ENCODE measurements at regions not wholly inside any gene's neighbourhood (a gene's known extent, or its start where the extent isn't known, plus 50 kb on each side); places are given as distances from the start of the nearest gene placed in this dataset.

GRCh38 chr1:182215764-182216163 is 154.3 kb upstream of the ZNF648 start:
- TF ChIP-seq, protein P1, sequence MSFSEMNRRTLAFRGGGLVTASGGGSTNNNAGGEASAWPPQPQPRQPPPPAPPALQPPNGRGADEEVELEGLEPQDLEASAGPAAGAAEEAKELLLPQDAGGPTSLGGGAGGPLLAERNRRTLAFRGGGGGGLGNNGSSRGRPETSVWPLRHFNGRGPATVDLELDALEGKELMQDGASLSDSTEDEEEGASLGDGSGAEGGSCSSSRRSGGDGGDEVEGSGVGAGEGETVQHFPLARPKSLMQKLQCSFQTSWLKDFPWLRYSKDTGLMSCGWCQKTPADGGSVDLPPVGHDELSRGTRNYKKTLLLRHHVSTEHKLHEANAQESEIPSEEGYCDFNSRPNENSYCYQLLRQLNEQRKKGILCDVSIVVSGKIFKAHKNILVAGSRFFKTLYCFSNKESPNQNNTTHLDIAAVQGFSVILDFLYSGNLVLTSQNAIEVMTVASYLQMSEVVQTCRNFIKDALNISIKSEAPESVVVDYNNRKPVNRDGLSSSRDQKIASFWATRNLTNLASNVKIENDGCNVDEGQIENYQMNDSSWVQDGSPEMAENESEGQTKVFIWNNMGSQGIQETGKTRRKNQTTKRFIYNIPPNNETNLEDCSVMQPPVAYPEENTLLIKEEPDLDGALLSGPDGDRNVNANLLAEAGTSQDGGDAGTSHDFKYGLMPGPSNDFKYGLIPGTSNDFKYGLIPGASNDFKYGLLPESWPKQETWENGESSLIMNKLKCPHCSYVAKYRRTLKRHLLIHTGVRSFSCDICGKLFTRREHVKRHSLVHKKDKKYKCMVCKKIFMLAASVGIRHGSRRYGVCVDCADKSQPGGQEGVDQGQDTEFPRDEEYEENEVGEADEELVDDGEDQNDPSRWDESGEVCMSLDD (tag by site-specific recombination; IDR thresholded peaks at IDR 0.05), result no peak
- TF ChIP-seq, protein P2, sequence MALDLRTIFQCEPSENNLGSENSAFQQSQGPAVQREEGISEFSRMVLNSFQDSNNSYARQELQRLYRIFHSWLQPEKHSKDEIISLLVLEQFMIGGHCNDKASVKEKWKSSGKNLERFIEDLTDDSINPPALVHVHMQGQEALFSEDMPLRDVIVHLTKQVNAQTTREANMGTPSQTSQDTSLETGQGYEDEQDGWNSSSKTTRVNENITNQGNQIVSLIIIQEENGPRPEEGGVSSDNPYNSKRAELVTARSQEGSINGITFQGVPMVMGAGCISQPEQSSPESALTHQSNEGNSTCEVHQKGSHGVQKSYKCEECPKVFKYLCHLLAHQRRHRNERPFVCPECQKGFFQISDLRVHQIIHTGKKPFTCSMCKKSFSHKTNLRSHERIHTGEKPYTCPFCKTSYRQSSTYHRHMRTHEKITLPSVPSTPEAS (tag by site-specific recombination; IDR thresholded peaks at IDR 0.05), result no peak
- no peak for TF ChIP-seq TRIM28 (IDR thresholded peaks at IDR 0.05; ENCODE audit: borderline replicate concordance, low read length)
- no peak for TF ChIP-seq ZNF501 (tag by site-specific recombination; IDR thresholded peaks at IDR 0.05)
- TF ChIP-seq, protein P3, sequence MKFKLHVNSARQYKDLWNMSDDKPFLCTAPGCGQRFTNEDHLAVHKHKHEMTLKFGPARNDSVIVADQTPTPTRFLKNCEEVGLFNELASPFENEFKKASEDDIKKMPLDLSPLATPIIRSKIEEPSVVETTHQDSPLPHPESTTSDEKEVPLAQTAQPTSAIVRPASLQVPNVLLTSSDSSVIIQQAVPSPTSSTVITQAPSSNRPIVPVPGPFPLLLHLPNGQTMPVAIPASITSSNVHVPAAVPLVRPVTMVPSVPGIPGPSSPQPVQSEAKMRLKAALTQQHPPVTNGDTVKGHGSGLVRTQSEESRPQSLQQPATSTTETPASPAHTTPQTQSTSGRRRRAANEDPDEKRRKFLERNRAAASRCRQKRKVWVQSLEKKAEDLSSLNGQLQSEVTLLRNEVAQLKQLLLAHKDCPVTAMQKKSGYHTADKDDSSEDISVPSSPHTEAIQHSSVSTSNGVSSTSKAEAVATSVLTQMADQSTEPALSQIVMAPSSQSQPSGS (tag by site-specific recombination; IDR thresholded peaks at IDR 0.05; ENCODE audit: low read depth), result no peak
- TF ChIP-seq ZNF394 (tag by site-specific recombination; IDR thresholded peaks at IDR 0.05; ENCODE audit: borderline replicate concordance), result no peak
- no peak for TF ChIP-seq ELK4 (IDR thresholded peaks at IDR 0.05; ENCODE audit: borderline replicate concordance, low read depth, low read length)
- no peak for TF ChIP-seq ZNF555 (tag by site-specific recombination; conservative IDR thresholded peaks at IDR 0.05)
- no peak for TF ChIP-seq ZNF169 (tag by site-specific recombination; IDR thresholded peaks at IDR 0.05)
- TF ChIP-seq PATZ1 (tag by site-specific recombination; IDR thresholded peaks at IDR 0.05), result no peak
- no peak for TF ChIP-seq ZNF23 (tag by site-specific recombination; IDR thresholded peaks at IDR 0.05; ENCODE audit: borderline replicate concordance)
- TF ChIP-seq, protein P4, sequence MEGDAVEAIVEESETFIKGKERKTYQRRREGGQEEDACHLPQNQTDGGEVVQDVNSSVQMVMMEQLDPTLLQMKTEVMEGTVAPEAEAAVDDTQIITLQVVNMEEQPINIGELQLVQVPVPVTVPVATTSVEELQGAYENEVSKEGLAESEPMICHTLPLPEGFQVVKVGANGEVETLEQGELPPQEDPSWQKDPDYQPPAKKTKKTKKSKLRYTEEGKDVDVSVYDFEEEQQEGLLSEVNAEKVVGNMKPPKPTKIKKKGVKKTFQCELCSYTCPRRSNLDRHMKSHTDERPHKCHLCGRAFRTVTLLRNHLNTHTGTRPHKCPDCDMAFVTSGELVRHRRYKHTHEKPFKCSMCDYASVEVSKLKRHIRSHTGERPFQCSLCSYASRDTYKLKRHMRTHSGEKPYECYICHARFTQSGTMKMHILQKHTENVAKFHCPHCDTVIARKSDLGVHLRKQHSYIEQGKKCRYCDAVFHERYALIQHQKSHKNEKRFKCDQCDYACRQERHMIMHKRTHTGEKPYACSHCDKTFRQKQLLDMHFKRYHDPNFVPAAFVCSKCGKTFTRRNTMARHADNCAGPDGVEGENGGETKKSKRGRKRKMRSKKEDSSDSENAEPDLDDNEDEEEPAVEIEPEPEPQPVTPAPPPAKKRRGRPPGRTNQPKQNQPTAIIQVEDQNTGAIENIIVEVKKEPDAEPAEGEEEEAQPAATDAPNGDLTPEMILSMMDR (tag by site-specific recombination; IDR thresholded peaks at IDR 0.05), result no peak
- TF ChIP-seq ZNF184 (tag by site-specific recombination; IDR thresholded peaks at IDR 0.05), result no peak
- no peak for TF ChIP-seq ZBTB1 (tag by site-specific recombination; IDR thresholded peaks at IDR 0.05)
- no peak for TF ChIP-seq ZBTB17 (tag by site-specific recombination; IDR thresholded peaks at IDR 0.05)
- no peak for TF ChIP-seq ZNF266 (tag by site-specific recombination; IDR thresholded peaks at IDR 0.05; ENCODE audit: low read depth)
- TF ChIP-seq, protein P5, sequence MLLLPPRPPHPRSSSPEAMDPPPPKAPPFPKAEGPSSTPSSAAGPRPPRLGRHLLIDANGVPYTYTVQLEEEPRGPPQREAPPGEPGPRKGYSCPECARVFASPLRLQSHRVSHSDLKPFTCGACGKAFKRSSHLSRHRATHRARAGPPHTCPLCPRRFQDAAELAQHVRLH (tag by site-specific recombination; IDR thresholded peaks at IDR 0.05), result no peak
- H3K4me3 ChIP-seq (ENCODE audit: low read depth, low read length), result no peak overlapping the region
- no peaks in the 10 kb centered on the region for H3K9me3 ChIP-seq (ENCODE audit: control insufficient read depth, insufficient read depth, low read depth, low read length)
- no peaks in the 10 kb centered on the region for H3K4me1 ChIP-seq (ENCODE audit: control insufficient read depth, insufficient read depth, low read length)
- ChIA-PET POLR2A (no interaction called here), CTCF (interaction anchor here (1.0 kb wide), 1 partner anchor 17 kb away, joined by 6 read pairs; no protein-coding TSS in a partner anchor)
- no peaks in the 10 kb centered on the region for H3K36me3 ChIP-seq (ENCODE audit: control insufficient read depth in 2 of 2, insufficient read depth in 1 of 2, low read length in 2 of 2)
- H3K27ac ChIP-seq (ENCODE audit: extremely low read depth, low read depth, low read length), result no peak overlapping the region

All from HEK293 (cell line).